GM12872 (cell line): ENCODE measurements at regions not wholly inside any gene's neighbourhood (a gene's known extent, or its start where the extent isn't known, plus 50 kb on each side); places are given as distances from the start of the nearest gene placed in this dataset.

Experiments
- TF ChIP-seq, protein P1 (sequence below): IDR thresholded peaks from 3 replicates; pipeline ENCODE4 v1.5.1; 2011; ENCODE audit warnings: low read depth, mild to moderate bottlenecking, low read length, moderate library complexity; ENCODE audit not compliant: insufficient read depth

GRCh38 chr3:66639809-66640356 lies 139.1 kb upstream of the LRIG1 start:
- TF ChIP-seq, protein P1, sequence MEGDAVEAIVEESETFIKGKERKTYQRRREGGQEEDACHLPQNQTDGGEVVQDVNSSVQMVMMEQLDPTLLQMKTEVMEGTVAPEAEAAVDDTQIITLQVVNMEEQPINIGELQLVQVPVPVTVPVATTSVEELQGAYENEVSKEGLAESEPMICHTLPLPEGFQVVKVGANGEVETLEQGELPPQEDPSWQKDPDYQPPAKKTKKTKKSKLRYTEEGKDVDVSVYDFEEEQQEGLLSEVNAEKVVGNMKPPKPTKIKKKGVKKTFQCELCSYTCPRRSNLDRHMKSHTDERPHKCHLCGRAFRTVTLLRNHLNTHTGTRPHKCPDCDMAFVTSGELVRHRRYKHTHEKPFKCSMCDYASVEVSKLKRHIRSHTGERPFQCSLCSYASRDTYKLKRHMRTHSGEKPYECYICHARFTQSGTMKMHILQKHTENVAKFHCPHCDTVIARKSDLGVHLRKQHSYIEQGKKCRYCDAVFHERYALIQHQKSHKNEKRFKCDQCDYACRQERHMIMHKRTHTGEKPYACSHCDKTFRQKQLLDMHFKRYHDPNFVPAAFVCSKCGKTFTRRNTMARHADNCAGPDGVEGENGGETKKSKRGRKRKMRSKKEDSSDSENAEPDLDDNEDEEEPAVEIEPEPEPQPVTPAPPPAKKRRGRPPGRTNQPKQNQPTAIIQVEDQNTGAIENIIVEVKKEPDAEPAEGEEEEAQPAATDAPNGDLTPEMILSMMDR, result no peak

- TF ChIP-seq, protein P1, result no peak
Measured at GRCh38 chr3:66642019-66642418, 141.2 kb upstream of the LRIG1 start.

DNA sequence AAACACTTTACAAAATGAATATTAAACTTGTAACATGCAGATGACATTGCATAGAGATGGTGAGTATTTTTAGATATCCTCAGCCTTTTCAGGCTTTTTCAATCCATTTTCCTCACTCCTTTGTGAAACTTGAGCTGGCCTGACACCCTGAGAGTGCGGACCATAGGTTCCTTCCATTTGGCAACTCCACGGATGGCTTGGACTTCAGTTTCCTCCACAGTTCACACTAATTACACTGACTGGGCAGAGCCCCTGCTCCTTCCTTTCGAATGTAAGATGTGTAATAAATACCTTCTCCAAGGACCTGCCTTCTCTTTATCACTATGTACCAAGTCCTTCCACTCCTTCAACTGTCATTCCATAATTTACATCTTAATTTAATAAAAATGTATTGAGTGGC lies 141.7 kb upstream of the LRIG1 start:
- TF ChIP-seq, protein P1, result no peak

- TF ChIP-seq, protein P1, result no peak
Measured at GRCh38 chr3:66644549-66644948, 143.7 kb upstream of the LRIG1 start.

GRCh38 chr3:66648975-66649374 lies 148.2 kb upstream of the LRIG1 start:
- TF ChIP-seq, protein P1, result no peak

DNA sequence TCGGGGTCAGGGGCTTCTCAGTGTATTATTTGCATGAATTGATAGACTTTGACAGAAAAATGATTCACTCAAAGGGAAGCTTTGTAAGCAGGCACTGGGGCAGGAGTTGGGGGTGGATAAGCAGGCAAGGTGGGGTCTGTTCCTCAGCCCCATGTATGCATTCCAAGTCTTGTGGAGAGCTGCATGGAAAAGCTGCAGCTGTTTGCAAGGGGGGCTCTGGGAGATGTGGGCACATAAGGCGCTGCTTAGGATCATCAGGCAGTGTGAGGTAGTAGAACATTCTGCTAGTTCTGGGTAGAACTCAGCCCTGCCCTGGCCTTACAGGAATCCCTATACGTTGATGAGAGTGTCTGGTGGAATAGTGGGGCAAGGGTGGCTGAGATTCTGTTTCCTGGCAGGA lies 154.2 kb upstream of the LRIG1 start:
- TF ChIP-seq, protein P1, result no peak

DNA sequence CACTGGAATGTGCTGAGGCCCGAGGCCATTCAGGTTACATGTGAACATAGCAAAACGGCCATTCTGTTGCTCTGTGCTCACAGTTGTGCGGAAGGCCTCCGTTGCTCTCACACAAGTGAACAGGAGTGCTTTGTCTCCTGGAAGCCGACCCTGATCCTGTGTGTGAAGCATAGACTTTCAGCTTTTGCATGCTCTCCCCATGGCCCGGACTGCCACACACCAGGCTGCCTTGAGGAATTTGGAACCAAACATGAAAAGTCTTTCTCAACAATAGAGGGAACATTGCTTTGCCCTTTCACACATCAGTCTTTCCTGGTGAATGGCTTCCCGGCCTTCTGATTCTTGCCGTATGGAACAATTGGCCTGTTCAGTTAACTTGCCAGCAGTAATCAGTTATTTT lies 154.8 kb upstream of the LRIG1 start:
- TF ChIP-seq, protein P1, result no peak
